GM12878 (cell line): ENCODE measurements at regions not wholly inside any gene's neighbourhood (a gene's known extent, or its start where the extent isn't known, plus 50 kb on each side); places are given as distances from the start of the nearest gene placed in this dataset.

Experiments used
- ATAC-seq: fragments of 200-7000 bp; cut with Tn5 transposase; 3 replicates; pipeline ENCODE4 v1.9.1; 2020; ENCODE audit warnings: mild to moderate bottlenecking, moderate library complexity
- BruUV-seq: library from RNA; stranded (reverse); fragments of 400-500 nt; replicated peaks from 2 replicates; lab custom pipeline; 2021; lab: Mats Ljungman, UMichigan
- CTCF ChIA-PET: fragments of 300-600 bp; sonication (Branson Sonifier 250); formaldehyde crosslinking; extraction: SDS; loops from one replicate; lab custom pipeline; 2021; ENCODE audit warnings: inconsistent platforms; lab: Yijun Ruan, JAX
- POLR2A ChIA-PET: fragments of 350-600 bp; formaldehyde crosslinking; extraction: SDS; loops from one replicate; lab custom pipeline; 2021; ENCODE audit warnings: inconsistent platforms; lab: Charles Lee
- RAD21 ChIA-PET: fragments of 300-600 bp; sonication (Branson Sonifier 250); formaldehyde crosslinking; loops from one replicate; lab custom pipeline; 2023; ENCODE audit warnings: antibody characterized with exemption; ENCODE audit not compliant: unreplicated experiment; lab: Charles Lee
- SMC1A ChIA-PET: fragments of 300-600 bp; sonication (Branson Sonifier 250); formaldehyde crosslinking; loops from one replicate; lab custom pipeline; 2023; ENCODE audit not compliant: unreplicated experiment, uncharacterized antibody; lab: Charles Lee
- DNase-seq: peaks from one replicate; pipeline ENCODE4 v3.0.0-alpha.2; 2011; ENCODE audit warnings: low read depth, low spot score
- FAIRE-seq: peaks from 3 replicates; lab custom pipeline; 2011; peaks lifted over from hg19 to GRCh38; lab: Jason Lieb, UNC
- H2AFZ ChIP-seq: 2 replicates; pipeline ENCODE4 v1.6.0; 2011; ENCODE audit warnings: low read depth, low read length, control low read depth; ENCODE audit not compliant: control insufficient read depth
- H3K27ac ChIP-seq: 2 replicates; pipeline ENCODE4 v1.5.1; 2011; ENCODE audit warnings: control low read depth; ENCODE audit not compliant: control insufficient read depth, insufficient read depth
- H3K27me3 ChIP-seq, 2 experiments: replicated peaks in 1 of 2; 2 replicates each; pipeline versions ENCODE4 v1.6.0 to v1.6.1; 2011; ENCODE audit warnings: low read length in 1 of 2; ENCODE audit not compliant: control insufficient read depth in 2 of 2, insufficient read depth in 2 of 2
- H3K36me3 ChIP-seq, 2 experiments: 2 replicates each; pipeline ENCODE4 v1.5.1; 2011; ENCODE audit warnings: low read length in 1 of 2; ENCODE audit not compliant: control insufficient read depth in 2 of 2, insufficient read depth in 2 of 2
- H3K4me1 ChIP-seq: 2 replicates; pipeline ENCODE4 v1.6.1; 2011; ENCODE audit warnings: mild to moderate bottlenecking, low read length, moderate library complexity, mixed read lengths; ENCODE audit not compliant: control insufficient read depth, insufficient read depth
- H3K4me2 ChIP-seq: 2 replicates; pipeline ENCODE4 v1.6.0; 2011; ENCODE audit warnings: control low read depth; ENCODE audit not compliant: control insufficient read depth, insufficient read depth
- H3K4me3 ChIP-seq: fragments of 200-600 bp; sonication (generic); 2 replicates; pipeline ENCODE4 v1.5.1; 2016
- H3K79me2 ChIP-seq: 2 replicates; pipeline ENCODE4 v1.6.0; 2011; ENCODE audit warnings: low read length; ENCODE audit not compliant: control insufficient read depth, insufficient read depth
- H3K9ac ChIP-seq: 2 replicates; pipeline ENCODE4 v1.8.0; 2011; ENCODE audit warnings: low read length, control low read depth, mixed read lengths; ENCODE audit not compliant: control insufficient read depth, insufficient read depth
- H3K9me3 ChIP-seq: replicated peaks from 3 replicates; pipeline ENCODE4 v1.5.1; 2011; ENCODE audit warnings: mild to moderate bottlenecking, low read length; ENCODE audit not compliant: control insufficient read depth, insufficient read depth
- H4K20me1 ChIP-seq: 2 replicates; pipeline ENCODE4 v1.6.0; 2011; ENCODE audit not compliant: control insufficient read depth, insufficient read depth
- CBX3 ChIP-seq: fragments of 200-600 bp; sonication (generic); IDR thresholded peaks from 2 replicates; pipeline ENCODE4 v1.6.1; 2016; ENCODE audit warnings: low read depth, borderline replicate concordance
- CHD4 ChIP-seq: fragments of 200-600 bp; sonication (generic); IDR thresholded peaks from 2 replicates; pipeline ENCODE4 v1.6.1; 2016; ENCODE audit warnings: mild to moderate bottlenecking
- E4F1 ChIP-seq: fragments of 450-650 bp; IDR thresholded peaks from 2 replicates; pipeline ENCODE4 v1.6.1; 2018; ENCODE audit warnings: borderline replicate concordance, mild to moderate bottlenecking; ENCODE audit not compliant: partially characterized antibody
- ELK1 ChIP-seq: IDR thresholded peaks from 2 replicates; pipeline ENCODE4 v1.6.1; 2012; ENCODE audit warnings: low read depth, low read length, improper control_type of control experiment
- ETV6 ChIP-seq, 2 experiments: fragments of 450-650 bp in 1 of 2; IDR thresholded peaks in 1 of 2; conservative IDR thresholded peaks in 1 of 2; 2 replicates each; pipeline ENCODE4 v1.6.1; 2014; ENCODE audit warnings: antibody characterized with exemption in 1 of 2, borderline replicate concordance in 1 of 2, low read depth in 1 of 2, mild to moderate bottlenecking in 1 of 2, moderate library complexity in 1 of 2
- HDGF ChIP-seq: fragments of 450-650 bp; IDR thresholded peaks from 2 replicates; pipeline ENCODE4 v1.6.1; 2016; ENCODE audit warnings: antibody characterized with exemption
- MEF2A ChIP-seq: IDR thresholded peaks from 2 replicates; pipeline ENCODE4 v1.6.1; 2011; ENCODE audit warnings: low read depth, mild to moderate bottlenecking, low read length, moderate library complexity; ENCODE audit not compliant: insufficient read depth
- NR2C1 ChIP-seq: fragments of 450-650 bp; IDR thresholded peaks from 2 replicates; pipeline ENCODE4 v1.6.1; 2017; ENCODE audit warnings: antibody characterized with exemption, mild to moderate bottlenecking, moderate library complexity
- SREBF1 ChIP-seq: IDR thresholded peaks from 2 replicates; pipeline ENCODE4 v1.6.1; 2012; ENCODE audit warnings: mild to moderate bottlenecking, low read length
- SUPT20H ChIP-seq: IDR thresholded peaks from 2 replicates; pipeline ENCODE4 v1.6.1; 2011; ENCODE audit warnings: low read depth, mild to moderate bottlenecking, low read length, moderate library complexity, borderline replicate concordance; ENCODE audit not compliant: control insufficient read depth
- TCF3 ChIP-seq: IDR thresholded peaks from 2 replicates; pipeline ENCODE4 v1.6.1; 2012; ENCODE audit warnings: low read depth, mild to moderate bottlenecking, low read length, borderline replicate concordance; ENCODE audit not compliant: insufficient read depth
- WRNIP1 ChIP-seq: IDR thresholded peaks from 2 replicates; pipeline ENCODE4 v1.6.1; 2011; ENCODE audit warnings: low read depth, low read length, improper control_type of control experiment, borderline replicate concordance
- ZBTB33 ChIP-seq: fragments of 450-650 bp; IDR thresholded peaks from 2 replicates; pipeline ENCODE4 v1.6.1; 2017; ENCODE audit warnings: mild to moderate bottlenecking
- ZNF592 ChIP-seq: fragments of 450-650 bp; IDR thresholded peaks from 2 replicates; pipeline ENCODE4 v1.6.1; 2017; ENCODE audit warnings: mild to moderate bottlenecking, moderate library complexity
- in situ Hi-C: fragments of 300-500 bp; cut with MboI; formaldehyde crosslinking; loops from 9 replicates; pipeline ENCODE4 v1.14.3; 2018; ENCODE audit warnings: mixed read lengths
- intact Hi-C: fragments of 100-400 bp; cut with micrococcal nuclease; formaldehyde crosslinking; loops from one replicate; pipeline ENCODE4 v1.14.2; 2022; ENCODE audit not compliant: unreplicated experiment

- RAD21 ChIA-PET = no interaction called here
- ATAC-seq (no peak), DNase-seq (no peak), FAIRE-seq (peak; percentile 13)
- Histone ChIP-seq H4K20me1 (no peaks in the 10 kb centered on the region), H3K4me1 (no peaks in the 10 kb centered on the region), H2AFZ (no peak overlapping the region), H3K9ac (no peak overlapping the region), H3K4me2 (no peak overlapping the region), H3K79me2 (no peaks in the 10 kb centered on the region), H3K27ac (no peak overlapping the region), H3K36me3 (no peaks in the 10 kb centered on the region), H3K9me3 (no peaks in the 10 kb centered on the region; the same call in 2 of the 3 replicates), H3K4me3 (no peak overlapping the region), H3K27me3 (no peaks in the 10 kb centered on the region)
- SMC1A ChIA-PET = no interaction called here
- CTCF ChIA-PET = no interaction called here
- POLR2A ChIA-PET = no interaction called here
- BruUV-seq = no TSS peak
- intact Hi-C loops (no loop called here), in situ Hi-C loops (no loop called here)
- TF ChIP-seq HDGF (no peak), WRNIP1 (no peak), CBX3 (no peak), ETV6 (conservative IDR thresholded peaks at IDR 0.05 in 1 of 2, IDR thresholded peaks at IDR 0.05 in 1 of 2; ENCODE audit: borderline replicate concordance in 1 of 2, low read depth in 1 of 2) (no peak), SREBF1 (no peak), ELK1 (no peak), CHD4 (no peak), ZNF592 (no peak), ZBTB33 (no peak), E4F1 (no peak), NR2C1 (no peak), TCF3 (no peak), SUPT20H (no peak), MEF2A (no peak)
Observed at GRCh38 chrX:35458142-35458541, 340.0 kb upstream of the MAGEB16 start.
